DOHH2 (cell line): ENCODE measurements at regions not wholly inside any gene's neighbourhood (a gene's known extent, or its start where the extent isn't known, plus 50 kb on each side); places are given as distances from the start of the nearest gene placed in this dataset.

Source experiments
- H3F3A ChIP-seq: fragments of 200-600 bp; sonication (generic), shearing (Covaris generic); 2 replicates; pipeline ENCODE4 v1.6.0; 2016; ENCODE audit warnings: antibody characterized with exemption, mild to moderate bottlenecking; ENCODE audit not compliant: control insufficient read depth, insufficient read depth
- H3K27ac ChIP-seq: fragments of 200-600 bp; sonication (generic); 2 replicates; pipeline ENCODE4 v1.5.1; 2014; ENCODE audit warnings: low read depth, mild to moderate bottlenecking, low read length, moderate library complexity
- H3K27me3 ChIP-seq: fragments of 200-600 bp; sonication (generic); 2 replicates; pipeline ENCODE4 v1.6.1; 2014; ENCODE audit warnings: mild to moderate bottlenecking, low read length, mixed read lengths; ENCODE audit not compliant: control insufficient read depth
- H3K36me3 ChIP-seq: fragments of 200-600 bp; sonication (generic); 2 replicates; pipeline ENCODE4 v1.6.1; 2014; ENCODE audit warnings: mild to moderate bottlenecking, low read length, moderate library complexity, mixed read lengths; ENCODE audit not compliant: control insufficient read depth
- H3K4me1 ChIP-seq: fragments of 200-600 bp; sonication (generic); 2 replicates; pipeline ENCODE4 v1.6.1; 2014; ENCODE audit warnings: mild to moderate bottlenecking, low read length, mixed read lengths; ENCODE audit not compliant: control insufficient read depth
- H3K4me2 ChIP-seq: fragments of 200-600 bp; sonication (generic); 2 replicates; pipeline ENCODE4 v1.6.0; 2014; ENCODE audit warnings: mild to moderate bottlenecking, low read length, moderate library complexity
- H3K4me3 ChIP-seq: fragments of 200-600 bp; sonication (generic); 2 replicates; pipeline ENCODE4 v1.5.1; 2014; ENCODE audit warnings: mild to moderate bottlenecking, low read length, mixed read lengths
- H3K79me2 ChIP-seq: fragments of 200-600 bp; sonication (generic); 2 replicates; pipeline ENCODE4 v1.6.1; 2014; ENCODE audit warnings: mild to moderate bottlenecking, low read length, mixed read lengths; ENCODE audit not compliant: control insufficient read depth
- H3K9me2 ChIP-seq: fragments of 200-600 bp; sonication (generic); replicated peaks from 2 replicates; pipeline ENCODE4 v1.6.1; 2014; ENCODE audit warnings: mild to moderate bottlenecking, low read length, mixed read lengths; ENCODE audit not compliant: control insufficient read depth
- H3K9me3 ChIP-seq: fragments of 200-600 bp; sonication (generic); 2 replicates; pipeline ENCODE4 v1.6.1; 2014; ENCODE audit warnings: antibody characterized with exemption, low read length, mixed read lengths; ENCODE audit not compliant: control insufficient read depth, insufficient read depth
- H4K20me1 ChIP-seq: fragments of 200-600 bp; sonication (generic); 2 replicates; pipeline ENCODE4 v1.6.0; 2014; ENCODE audit warnings: low read depth, mild to moderate bottlenecking, antibody characterized with exemption, low read length, moderate library complexity; ENCODE audit not compliant: control insufficient read depth, insufficient read depth
- CTCF ChIP-seq: fragments of 200-600 bp; sonication (generic); IDR thresholded peaks from one replicate; pipeline ENCODE4 v1.5.1; 2014; ENCODE audit warnings: antibody characterized with exemption, mild to moderate bottlenecking, low read depth, low read length; ENCODE audit not compliant: poor library complexity, severe bottlenecking
- EZH2phosphoT487 ChIP-seq: fragments of 200-600 bp; sonication (generic); IDR thresholded peaks from 2 replicates; pipeline ENCODE4 v1.6.1; 2017; ENCODE audit warnings: borderline replicate concordance, mild to moderate bottlenecking, antibody characterized with exemption, low read length, moderate library complexity, mixed read lengths

GRCh38 chr13:50435011-50435410 lies 408.5 kb downstream of the DLEU7 start:
- H3K79me2 ChIP-seq: no peaks in the 10 kb centered on the region
- H3K27ac ChIP-seq: no peak overlapping the region
- no peak overlapping the region for H3K4me3 ChIP-seq
- no peaks in the 10 kb centered on the region; the same call in 1 of the 2 replicates for H3K9me3 ChIP-seq
- no peaks in the 10 kb centered on the region for H3K36me3 ChIP-seq
- no peaks in the 10 kb centered on the region for H4K20me1 ChIP-seq
- H3K27me3 ChIP-seq: no peaks in the 10 kb centered on the region
- H3K4me1 ChIP-seq: no peaks in the 10 kb centered on the region
- no peak overlapping the region for H3K4me2 ChIP-seq
- H3F3A ChIP-seq: no peaks in the 10 kb centered on the region
- H3K9me2 ChIP-seq: no peaks in the 10 kb centered on the region
- TF ChIP-seq CTCF: no peak
- no peak for TF ChIP-seq EZH2phosphoT487

- Histone ChIP-seq H3K4me2 (no peak overlapping the region), H3K79me2 (no peaks in the 10 kb centered on the region), H4K20me1 (no peaks in the 10 kb centered on the region), H3K4me1 (no peaks in the 10 kb centered on the region), H3K9me3 (no peaks in the 10 kb centered on the region; the same call in 1 of the 2 replicates), H3K27ac (no peak overlapping the region), H3K36me3 (no peaks in the 10 kb centered on the region), H3K4me3 (no peak overlapping the region), H3F3A (no peaks in the 10 kb centered on the region), H3K27me3 (no peaks in the 10 kb centered on the region), H3K9me2 (no peaks in the 10 kb centered on the region)
- TF ChIP-seq CTCF: no peak
- TF ChIP-seq EZH2phosphoT487: no peak
Observed at GRCh38 chr13:50437252-50437651, 406.2 kb downstream of the DLEU7 start.

GRCh38 chr13:50438351-50438750 lies 405.1 kb downstream of the DLEU7 start:
- Histone ChIP-seq H3K27ac (no peak overlapping the region), H4K20me1 (no peaks in the 10 kb centered on the region), H3K4me3 (no peak overlapping the region), H3F3A (no peaks in the 10 kb centered on the region), H3K9me2 (no peaks in the 10 kb centered on the region), H3K4me1 (0 out of 2 replicates have a peak, but pooled peaks cover 5% of the 10 kb centered on the region), H3K79me2 (no peaks in the 10 kb centered on the region), H3K9me3 (no peaks in the 10 kb centered on the region; the same call in 1 of the 2 replicates), H3K27me3 (no peaks in the 10 kb centered on the region), H3K36me3 (no peaks in the 10 kb centered on the region), H3K4me2 (no peak overlapping the region)
- TF ChIP-seq CTCF: no peak
- no peak for TF ChIP-seq EZH2phosphoT487

- no peak for TF ChIP-seq CTCF
- no peak for TF ChIP-seq EZH2phosphoT487
- Histone ChIP-seq H3K27me3 (no peaks in the 10 kb centered on the region), H3K79me2 (no peaks in the 10 kb centered on the region), H3K27ac (no peak overlapping the region), H3K4me3 (no peak overlapping the region), H3K9me3 (no peaks in the 10 kb centered on the region), H3F3A (no peaks in the 10 kb centered on the region), H3K36me3 (no peaks in the 10 kb centered on the region), H3K4me2 (no peak overlapping the region), H3K4me1 (peaks cover 19% of the 10 kb centered on the region), H3K9me2 (no peaks in the 10 kb centered on the region), H4K20me1 (no peaks in the 10 kb centered on the region)
Observed at GRCh38 chr13:50441130-50441529, 402.4 kb downstream of the DLEU7 start.
